Endothelial cell of umbilical vein (primary cell): ENCODE measurements at regions not wholly inside any gene's neighbourhood (a gene's known extent, or its start where the extent isn't known, plus 50 kb on each side); places are given as distances from the start of the nearest gene placed in this dataset.

Experiments
- CTCF ChIP-seq, 2 donors: IDR thresholded peaks; 1 replicate in 1 of 2; 2 replicates in 1 of 2; pipeline ENCODE4 v1.5.1; 2011; ENCODE audit warnings: low read length in 2 of 2, mild to moderate bottlenecking in 2 of 2, moderate library complexity in 2 of 2, control low read depth in 1 of 2, inconsistent platforms in 1 of 2, low read depth in 1 of 2; ENCODE audit not compliant: insufficient read depth in 1 of 2; ENCODE audit errors: extremely low read depth in 1 of 2
- EZH2 ChIP-seq: IDR thresholded peaks from 2 replicates; pipeline ENCODE4 v1.6.1; 2012; ENCODE audit warnings: borderline replicate concordance, low read depth, mild to moderate bottlenecking, moderate library complexity, low read length, inconsistent platforms; ENCODE audit not compliant: severe bottlenecking
- FOS ChIP-seq: IDR thresholded peaks from 2 replicates; pipeline ENCODE4 v1.6.1; 2011; ENCODE audit warnings: mild to moderate bottlenecking, low read length, moderate library complexity, borderline replicate concordance; ENCODE audit not compliant: insufficient read depth
- JUN ChIP-seq: IDR thresholded peaks from 2 replicates; pipeline ENCODE4 v1.6.1; 2011; ENCODE audit warnings: borderline replicate concordance, low read depth; ENCODE audit not compliant: insufficient read length, insufficient read depth
- MYC ChIP-seq: IDR thresholded peaks from one replicate; pipeline ENCODE4 v1.6.1; 2011; ENCODE audit warnings: mild to moderate bottlenecking, low read depth, low read length
- POLR2A ChIP-seq: IDR thresholded peaks from 2 replicates; pipeline ENCODE4 v1.6.1; 2012; ENCODE audit warnings: low read depth, mild to moderate bottlenecking, control low read depth, low read length
- POLR2AphosphoS5 ChIP-seq: IDR thresholded peaks from 2 replicates; pipeline ENCODE4 v1.6.1; 2012; ENCODE audit warnings: low read depth, mild to moderate bottlenecking, control low read depth, low read length, moderate library complexity; ENCODE audit not compliant: insufficient read depth
- TF ChIP-seq, protein P1 (sequence below): IDR thresholded peaks from 2 replicates; pipeline ENCODE4 v1.6.1; 2011; ENCODE audit not compliant: insufficient read depth, insufficient read length

DNA sequence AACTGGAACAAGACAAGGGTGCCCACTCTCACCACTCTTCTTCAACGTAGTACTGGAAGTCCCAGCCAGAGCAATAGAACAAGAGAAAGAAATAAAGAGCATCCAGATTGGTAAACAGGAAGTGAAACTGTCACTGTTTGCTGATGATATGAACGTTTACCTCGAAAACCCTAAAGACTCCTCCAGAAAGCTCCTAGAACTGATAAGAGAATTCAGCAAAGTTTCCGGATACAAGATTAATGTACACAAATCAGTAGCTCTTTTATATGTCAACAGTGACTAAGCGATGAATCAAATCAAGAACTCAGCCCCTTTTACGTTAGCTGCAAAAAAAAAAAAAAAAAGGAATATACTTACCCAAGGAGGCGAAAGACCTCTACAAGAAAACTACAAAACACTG is 306.6 kb downstream of the PLK2 start:
- TF ChIP-seq CTCF (IDR thresholded peaks at IDR 0.05; ENCODE audit: extremely low read depth in 1 of 2, insufficient read depth in 1 of 2, low read depth in 1 of 2, low read length in 2 of 2) (no peak), POLR2A (no peak), POLR2AphosphoS5 (no peak), EZH2 (no peak), MYC (no peak), FOS (no peak), JUN (no peak)
- TF ChIP-seq, protein P1, sequence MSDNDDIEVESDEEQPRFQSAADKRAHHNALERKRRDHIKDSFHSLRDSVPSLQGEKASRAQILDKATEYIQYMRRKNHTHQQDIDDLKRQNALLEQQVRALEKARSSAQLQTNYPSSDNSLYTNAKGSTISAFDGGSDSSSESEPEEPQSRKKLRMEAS: no peak
